H9 (cell line): ENCODE measurements at regions not wholly inside any gene's neighbourhood (a gene's known extent, or its start where the extent isn't known, plus 50 kb on each side); places are given as distances from the start of the nearest gene placed in this dataset.
A peak's percentile ranks its signal among the peaks of the same experiment; 100 is the strongest.

Source experiments
- DNase-seq: peaks from one replicate; pipeline ENCODE4 v3.0.0-alpha.2; 2017
- H2AFZ ChIP-seq: one replicate; pipeline ENCODE4 v1.6.1; 2013; ENCODE audit warnings: mild to moderate bottlenecking, low read length, control low read depth, moderate library complexity
- H2AK5ac ChIP-seq: 2 replicates; pipeline ENCODE4 v1.6.1; 2013; ENCODE audit warnings: low read length, control low read depth, mixed read lengths; ENCODE audit not compliant: insufficient read length
- H2BK120ac ChIP-seq: one replicate; pipeline ENCODE4 v1.6.1; 2013; ENCODE audit warnings: low read depth, mild to moderate bottlenecking, low read length, control low read depth, inconsistent platforms; ENCODE audit not compliant: poor library complexity, severe bottlenecking
- H2BK12ac ChIP-seq: 2 replicates; pipeline ENCODE4 v1.6.1; 2013; ENCODE audit warnings: low read length, control low read depth, mixed read lengths, low read depth; ENCODE audit not compliant: insufficient read length
- H2BK15ac ChIP-seq: 2 replicates; pipeline ENCODE4 v1.6.1; 2013; ENCODE audit warnings: low read depth, low read length, control low read depth
- H2BK20ac ChIP-seq: one replicate; pipeline ENCODE4 v1.6.1; 2013; ENCODE audit warnings: low read depth, mild to moderate bottlenecking, low read length, control low read depth, inconsistent platforms; ENCODE audit not compliant: poor library complexity, severe bottlenecking
- H2BK5ac ChIP-seq: 2 replicates; pipeline ENCODE4 v1.6.1; 2013; ENCODE audit warnings: low read length, control low read depth, mixed read lengths; ENCODE audit not compliant: insufficient read length
- H3K14ac ChIP-seq: 2 replicates; pipeline ENCODE4 v1.6.1; 2013; ENCODE audit warnings: low read length, control low read depth; ENCODE audit not compliant: insufficient read depth
- H3K18ac ChIP-seq: 2 replicates; pipeline ENCODE4 v1.6.1; 2013; ENCODE audit warnings: low read depth, mild to moderate bottlenecking, mixed read lengths, low read length, control low read depth; ENCODE audit not compliant: insufficient read length
- H3K23ac ChIP-seq: 2 replicates; pipeline ENCODE4 v1.6.1; 2013; ENCODE audit warnings: low read length, control low read depth, mixed read lengths, low read depth; ENCODE audit not compliant: insufficient read length
- H3K23me2 ChIP-seq: 2 replicates; pipeline ENCODE4 v1.6.1; 2013; ENCODE audit warnings: low read depth, mild to moderate bottlenecking, mixed read lengths, low read length, control low read depth; ENCODE audit not compliant: insufficient read length, poor library complexity, severe bottlenecking
- H3K27ac ChIP-seq: 2 replicates; pipeline ENCODE4 v1.5.1; 2013; ENCODE audit warnings: low read length, control low read depth, mixed read lengths, low read depth; ENCODE audit not compliant: insufficient read length
- H3K27me3 ChIP-seq: 2 replicates; pipeline ENCODE4 v1.6.1; 2013; ENCODE audit warnings: low read length, control low read depth, inconsistent platforms; ENCODE audit not compliant: insufficient read depth
- H3K4ac ChIP-seq: 2 replicates; pipeline ENCODE4 v1.6.1; 2013; ENCODE audit warnings: low read depth, mild to moderate bottlenecking, control low read depth, inconsistent platforms, low read length, moderate library complexity
- H3K4me1 ChIP-seq: 2 replicates; pipeline ENCODE4 v1.6.1; 2013; ENCODE audit warnings: low read length, control low read depth, inconsistent platforms; ENCODE audit not compliant: insufficient read depth
- H3K4me2 ChIP-seq: 2 replicates; pipeline ENCODE4 v1.6.1; 2013; ENCODE audit warnings: low read length, control low read depth, mixed read lengths; ENCODE audit not compliant: insufficient read length, insufficient read depth
- H3K56ac ChIP-seq: 2 replicates; pipeline ENCODE4 v1.6.1; 2013; ENCODE audit warnings: low read depth, mild to moderate bottlenecking, mixed read lengths, low read length, control low read depth; ENCODE audit not compliant: insufficient read length
- H3K79me1 ChIP-seq: 2 replicates; pipeline ENCODE4 v1.6.1; 2013; ENCODE audit warnings: low read depth, mild to moderate bottlenecking, moderate library complexity, low read length, control low read depth, inconsistent platforms; ENCODE audit not compliant: insufficient read depth, poor library complexity, severe bottlenecking
- H3K79me2 ChIP-seq: 2 replicates; pipeline ENCODE4 v1.6.1; 2013; ENCODE audit warnings: low read length, control low read depth, inconsistent platforms; ENCODE audit not compliant: insufficient read depth
- H3K9ac ChIP-seq: 2 replicates; pipeline ENCODE4 v1.6.1; 2013; ENCODE audit warnings: low read length, control low read depth, mixed read lengths; ENCODE audit not compliant: insufficient read length; ENCODE audit errors: extremely low read depth
- H3K9me3 ChIP-seq: one replicate; pipeline ENCODE4 v1.6.1; 2013; ENCODE audit warnings: low read depth, low read length, inconsistent platforms; ENCODE audit not compliant: control insufficient read depth
- H3T11ph ChIP-seq: one replicate; pipeline ENCODE4 v1.6.1; 2013; ENCODE audit warnings: mild to moderate bottlenecking, low read length, control low read depth, inconsistent platforms
- H4K20me1 ChIP-seq: one replicate; pipeline ENCODE4 v1.6.1; 2013; ENCODE audit not compliant: control insufficient read depth, insufficient read length, insufficient read depth
- H4K5ac ChIP-seq: 2 replicates; pipeline ENCODE4 v1.6.1; 2013; ENCODE audit warnings: low read depth, mild to moderate bottlenecking, mixed read lengths, low read length, control low read depth; ENCODE audit not compliant: insufficient read length
- H4K8ac ChIP-seq: replicated peaks from 2 replicates; pipeline ENCODE4 v1.6.1; 2013; ENCODE audit warnings: low read length, control low read depth, mixed read lengths, low read depth; ENCODE audit not compliant: insufficient read length
- H4K91ac ChIP-seq: 2 replicates; pipeline ENCODE4 v1.6.1; 2013; ENCODE audit warnings: low read depth, mild to moderate bottlenecking, moderate library complexity, mixed read lengths, low read length, control low read depth; ENCODE audit not compliant: insufficient read length
- H3K27ac Mint-ChIP-seq, 3 experiments: 2 replicates in 2 of 3; 3 replicates in 1 of 3; pipeline ENCODE4 v1.8.0; 2020 to 2021; ENCODE audit warnings: mixed read lengths in 3 of 3, mild to moderate bottlenecking in 1 of 3, moderate library complexity in 1 of 3
- H3K27me3 Mint-ChIP-seq: 2 replicates; pipeline ENCODE4 v1.8.0; 2021; ENCODE audit warnings: low read depth, mild to moderate bottlenecking, moderate library complexity, mixed read lengths
- H3K36me3 Mint-ChIP-seq, 3 experiments: 2 replicates in 2 of 3; 3 replicates in 1 of 3; pipeline ENCODE4 v1.8.0; 2020 to 2021; ENCODE audit warnings: low read depth in 3 of 3, mixed read lengths in 3 of 3; ENCODE audit not compliant: insufficient read depth in 1 of 3
- H3K4me1 Mint-ChIP-seq, 2 experiments: 2 replicates each; pipeline ENCODE4 v1.8.0; 2020; ENCODE audit warnings: mixed read lengths in 2 of 2
- H3K4me3 Mint-ChIP-seq, 2 experiments: 2 replicates in 1 of 2; 3 replicates in 1 of 2; pipeline ENCODE4 v1.8.0; 2020 to 2021; ENCODE audit warnings: mild to moderate bottlenecking in 2 of 2, mixed read lengths in 2 of 2, moderate library complexity in 1 of 2
- H3K9me3 Mint-ChIP-seq, 2 experiments: 2 replicates in 1 of 2; 3 replicates in 1 of 2; pipeline ENCODE4 v1.8.0; 2020; ENCODE audit warnings: mild to moderate bottlenecking in 2 of 2, mixed read lengths in 2 of 2, moderate library complexity in 1 of 2
- WGBS: extraction: QIAGEN DNeasy Blood & Tissue Kit; methylation state at CpG from one replicate; pipeline ENCODE4 v1.1.7; 2013; ENCODE audit warnings: missing lambda C conversion rate, low lambda C conversion rate, mixed read lengths; ENCODE audit not compliant: insufficient read length; ENCODE audit errors: extremely low coverage; 5-methylcytosine and 5-hydroxymethylcytosine counted together
- TF ChIP-seq, protein P1 (sequence below): fragments of 200-600 bp; sonication (generic); conservative IDR thresholded peaks from 3 replicates; pipeline ENCODE4 v1.8.0; 2021; ENCODE audit warnings: antibody characterized with exemption, mild to moderate bottlenecking

DNA sequence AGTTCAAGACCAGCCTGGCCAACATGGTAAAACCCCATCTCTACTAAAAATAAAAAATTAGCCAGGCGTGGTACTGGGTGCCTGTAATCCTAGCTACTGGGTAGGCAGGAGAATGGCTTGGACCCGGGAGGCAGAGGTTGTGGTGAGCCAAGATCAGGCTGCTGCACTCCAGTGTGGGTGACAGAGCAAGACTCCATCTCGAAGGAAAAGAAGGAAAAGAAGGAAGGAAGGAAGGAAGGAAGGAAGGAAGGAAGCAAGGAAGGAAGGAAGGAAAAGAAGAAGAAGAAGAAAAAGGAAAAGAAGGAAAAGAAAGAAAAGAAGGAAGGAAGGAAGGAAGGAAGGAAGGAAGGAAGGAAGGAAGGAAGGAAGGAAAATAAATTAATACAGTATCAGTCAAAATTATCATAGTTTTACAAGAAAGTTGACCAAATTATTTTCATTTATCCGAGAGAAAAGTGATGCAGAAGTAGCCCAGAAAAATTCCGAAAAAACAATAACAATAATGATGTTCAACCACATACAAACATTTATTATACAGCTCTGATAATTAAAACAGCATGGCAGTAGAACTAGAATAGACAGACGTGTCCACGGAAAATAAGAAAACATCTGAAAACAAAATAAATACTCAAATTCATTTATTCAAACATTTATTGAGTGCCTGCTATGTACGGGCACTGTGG, 292.4 kb upstream of the MKLN1 start:
- Histone ChIP-seq H3K9me3 (no peaks in the 10 kb centered on the region), H3K9ac (no peak overlapping the region), H3K18ac (no peak overlapping the region), H2AK5ac (no peak overlapping the region), H3K4me2 (no peak overlapping the region), H2BK12ac (no peak overlapping the region), H3K4me1 (no peaks in the 10 kb centered on the region), H2BK15ac (no peak overlapping the region), H2BK20ac (no peak overlapping the region), H4K91ac (no peak overlapping the region), H3K79me2 (no peaks in the 10 kb centered on the region), H3K4ac (no peak overlapping the region), H2BK5ac (no peak overlapping the region), H4K8ac (no peak overlapping the region), H3K14ac (no peak overlapping the region), H3T11ph (no peak overlapping the region), H4K20me1 (no peaks in the 10 kb centered on the region), H3K56ac (no peak overlapping the region), H3K23me2 (no peaks in the 10 kb centered on the region), H2AFZ (no peak overlapping the region), H3K27me3 (no peaks in the 10 kb centered on the region), H3K27ac (no peak overlapping the region), H3K79me1 (no peaks in the 10 kb centered on the region), H3K23ac (no peak overlapping the region), H2BK120ac (no peak overlapping the region), H4K5ac (no peak overlapping the region)
- H3K9me3 Mint-ChIP-seq, result no peaks in the 10 kb centered on the region
- no peak overlapping the region for H3K4me3 Mint-ChIP-seq
- no peaks in the 10 kb centered on the region; a peak in 1 of 7 replicates for H3K36me3 Mint-ChIP-seq
- H3K4me1 Mint-ChIP-seq, result peaks cover 0 to 3% of the 10 kb centered on the region in 2 experiments; a peak in 2 of 4 replicates
- DNase-seq, result no peak
- TF ChIP-seq, protein P1, sequence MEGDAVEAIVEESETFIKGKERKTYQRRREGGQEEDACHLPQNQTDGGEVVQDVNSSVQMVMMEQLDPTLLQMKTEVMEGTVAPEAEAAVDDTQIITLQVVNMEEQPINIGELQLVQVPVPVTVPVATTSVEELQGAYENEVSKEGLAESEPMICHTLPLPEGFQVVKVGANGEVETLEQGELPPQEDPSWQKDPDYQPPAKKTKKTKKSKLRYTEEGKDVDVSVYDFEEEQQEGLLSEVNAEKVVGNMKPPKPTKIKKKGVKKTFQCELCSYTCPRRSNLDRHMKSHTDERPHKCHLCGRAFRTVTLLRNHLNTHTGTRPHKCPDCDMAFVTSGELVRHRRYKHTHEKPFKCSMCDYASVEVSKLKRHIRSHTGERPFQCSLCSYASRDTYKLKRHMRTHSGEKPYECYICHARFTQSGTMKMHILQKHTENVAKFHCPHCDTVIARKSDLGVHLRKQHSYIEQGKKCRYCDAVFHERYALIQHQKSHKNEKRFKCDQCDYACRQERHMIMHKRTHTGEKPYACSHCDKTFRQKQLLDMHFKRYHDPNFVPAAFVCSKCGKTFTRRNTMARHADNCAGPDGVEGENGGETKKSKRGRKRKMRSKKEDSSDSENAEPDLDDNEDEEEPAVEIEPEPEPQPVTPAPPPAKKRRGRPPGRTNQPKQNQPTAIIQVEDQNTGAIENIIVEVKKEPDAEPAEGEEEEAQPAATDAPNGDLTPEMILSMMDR, result no peak
- no CpG with 5 or more reads among the region's 8 CpGs for WGBS
- H3K27me3 Mint-ChIP-seq, result no peaks in the 10 kb centered on the region
- H3K27ac Mint-ChIP-seq, result peak overlapping the region in 1 of 3 experiments; percentile 8; a peak in 1 of 7 replicates
